KMS-11 (cell line): ENCODE measurements at regions not wholly inside any gene's neighbourhood (a gene's known extent, or its start where the extent isn't known, plus 50 kb on each side); places are given as distances from the start of the nearest gene placed in this dataset.

ENCODE experiments used
- H2AFZ ChIP-seq: fragments of 200-600 bp; sonication (generic); 2 replicates; pipeline ENCODE4 v1.6.1; 2016; ENCODE audit warnings: antibody characterized with exemption, mixed run types, low read depth
- H3K27ac ChIP-seq: fragments of 200-600 bp; sonication (generic); 2 replicates; pipeline ENCODE4 v1.6.1; 2016; ENCODE audit warnings: mild to moderate bottlenecking, mixed run types
- H3K27me3 ChIP-seq: fragments of 200-600 bp; sonication (generic); 2 replicates; pipeline ENCODE4 v1.6.1; 2017; ENCODE audit warnings: mild to moderate bottlenecking, low read depth, mixed run types, moderate library complexity; ENCODE audit not compliant: insufficient read depth
- H3K36me3 ChIP-seq: fragments of 200-600 bp; sonication (generic); 2 replicates; pipeline ENCODE4 v1.6.1; 2017; ENCODE audit warnings: mild to moderate bottlenecking, mixed run types; ENCODE audit not compliant: insufficient read depth
- H3K4me1 ChIP-seq: fragments of 200-600 bp; sonication (generic); 2 replicates; pipeline ENCODE4 v1.6.1; 2016; ENCODE audit warnings: mild to moderate bottlenecking, low read depth, mixed run types; ENCODE audit not compliant: poor library complexity, severe bottlenecking
- H3K4me2 ChIP-seq: fragments of 200-600 bp; sonication (generic); 2 replicates; pipeline ENCODE4 v1.7.0; 2016; ENCODE audit warnings: mild to moderate bottlenecking, mixed run types
- H3K4me3 ChIP-seq: fragments of 200-600 bp; sonication (generic); IDR thresholded peaks from 2 replicates; pipeline ENCODE4 v1.6.1; 2017; ENCODE audit warnings: low read depth, low read length, mixed read lengths; ENCODE audit not compliant: insufficient read depth
- H3K79me2 ChIP-seq: fragments of 200-600 bp; sonication (generic); 2 replicates; pipeline ENCODE4 v1.6.1; 2016; ENCODE audit warnings: low read depth, mixed run types; ENCODE audit not compliant: insufficient read depth
- H3K9ac ChIP-seq: fragments of 200-600 bp; sonication (generic); 2 replicates; pipeline ENCODE4 v1.6.1; 2016; ENCODE audit warnings: mild to moderate bottlenecking, mixed run types
- H4K20me1 ChIP-seq: fragments of 200-600 bp; sonication (generic); 2 replicates; pipeline ENCODE4 v1.6.1; 2016; ENCODE audit warnings: mild to moderate bottlenecking, mixed run types; ENCODE audit not compliant: insufficient read depth
- CTCF ChIP-seq: fragments of 200-600 bp; sonication (generic); conservative IDR thresholded peaks from 2 replicates; pipeline ENCODE4 v1.6.1; 2017; ENCODE audit warnings: low read depth, mild to moderate bottlenecking, antibody characterized with exemption, low read length, moderate library complexity, mixed read lengths

- Histone ChIP-seq H3K4me2 (no peak overlapping the region), H3K27me3 (no peaks in the 10 kb centered on the region), H3K36me3 (no peaks in the 10 kb centered on the region), H3K4me1 (peaks cover 9% of the 10 kb centered on the region), H4K20me1 (no peaks in the 10 kb centered on the region), H3K79me2 (no peaks in the 10 kb centered on the region), H3K9ac (no peak overlapping the region), H3K27ac (no peak overlapping the region), H3K4me3 (no peak overlapping the region), H2AFZ (no peak overlapping the region)
- no peak for TF ChIP-seq CTCF
These were observed 2083.0 kb upstream of the ACO1 start for GRCh38 chr9:30301271-30301963.

GRCh38 chr9:30310711-30311110, 2073.7 kb upstream of the ACO1 start:
- Histone ChIP-seq H3K4me2 (no peak overlapping the region), H3K79me2 (no peaks in the 10 kb centered on the region), H3K27ac (no peak overlapping the region), H3K9ac (no peak overlapping the region), H3K4me1 (no peaks in the 10 kb centered on the region), H4K20me1 (no peaks in the 10 kb centered on the region), H3K4me3 (no peak overlapping the region), H2AFZ (no peak overlapping the region), H3K27me3 (no peaks in the 10 kb centered on the region), H3K36me3 (no peaks in the 10 kb centered on the region)
- TF ChIP-seq CTCF = no peak

DNA sequence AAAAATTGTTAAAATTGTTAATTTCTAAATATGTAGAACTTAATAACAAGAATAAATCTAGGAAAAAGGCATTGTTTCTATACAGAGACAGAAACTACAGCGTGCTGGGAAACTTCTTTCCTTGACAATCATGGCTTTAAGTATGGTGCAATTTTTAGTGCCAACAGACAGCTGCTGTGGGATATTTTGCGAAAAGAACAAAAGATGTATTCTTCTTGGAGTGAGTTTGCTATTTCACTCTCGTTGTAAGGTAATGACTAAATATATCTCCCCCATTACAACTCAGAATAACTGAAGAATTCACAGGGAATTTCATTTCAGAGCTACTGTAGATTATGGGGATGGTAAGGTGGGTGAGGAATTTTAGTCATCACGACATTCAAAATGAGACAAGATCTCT, 2055.0 kb upstream of the ACO1 start:
- H2AFZ ChIP-seq = no peak overlapping the region
- no peaks in the 10 kb centered on the region for H3K79me2 ChIP-seq
- no peaks in the 10 kb centered on the region for H3K36me3 ChIP-seq
- H3K4me3 ChIP-seq = no peak overlapping the region
- no peak for TF ChIP-seq CTCF
- no peaks in the 10 kb centered on the region for H3K4me1 ChIP-seq
- no peak overlapping the region for H3K27ac ChIP-seq
- H3K27me3 ChIP-seq = no peaks in the 10 kb centered on the region
- H3K9ac ChIP-seq = no peak overlapping the region
- H3K4me2 ChIP-seq = no peak overlapping the region
- H4K20me1 ChIP-seq = no peaks in the 10 kb centered on the region

GRCh38 chr9:30348904-30349303, 2035.5 kb upstream of the ACO1 start:
- H3K4me3 ChIP-seq = no peak overlapping the region
- H3K9ac ChIP-seq = no peak overlapping the region
- no peak overlapping the region for H2AFZ ChIP-seq
- no peak overlapping the region for H3K4me2 ChIP-seq
- H3K36me3 ChIP-seq = no peaks in the 10 kb centered on the region
- H3K79me2 ChIP-seq = no peaks in the 10 kb centered on the region
- H3K4me1 ChIP-seq = no peaks in the 10 kb centered on the region
- H4K20me1 ChIP-seq = no peaks in the 10 kb centered on the region
- no peaks in the 10 kb centered on the region for H3K27me3 ChIP-seq
- H3K27ac ChIP-seq = no peak overlapping the region
- no peak for TF ChIP-seq CTCF
